ENCODE measurements at regions not wholly inside any gene's neighbourhood (a gene's known extent, or its start where the extent isn't known, plus 50 kb on each side); places are given as distances from the start of the nearest gene placed in this dataset.

DNA sequence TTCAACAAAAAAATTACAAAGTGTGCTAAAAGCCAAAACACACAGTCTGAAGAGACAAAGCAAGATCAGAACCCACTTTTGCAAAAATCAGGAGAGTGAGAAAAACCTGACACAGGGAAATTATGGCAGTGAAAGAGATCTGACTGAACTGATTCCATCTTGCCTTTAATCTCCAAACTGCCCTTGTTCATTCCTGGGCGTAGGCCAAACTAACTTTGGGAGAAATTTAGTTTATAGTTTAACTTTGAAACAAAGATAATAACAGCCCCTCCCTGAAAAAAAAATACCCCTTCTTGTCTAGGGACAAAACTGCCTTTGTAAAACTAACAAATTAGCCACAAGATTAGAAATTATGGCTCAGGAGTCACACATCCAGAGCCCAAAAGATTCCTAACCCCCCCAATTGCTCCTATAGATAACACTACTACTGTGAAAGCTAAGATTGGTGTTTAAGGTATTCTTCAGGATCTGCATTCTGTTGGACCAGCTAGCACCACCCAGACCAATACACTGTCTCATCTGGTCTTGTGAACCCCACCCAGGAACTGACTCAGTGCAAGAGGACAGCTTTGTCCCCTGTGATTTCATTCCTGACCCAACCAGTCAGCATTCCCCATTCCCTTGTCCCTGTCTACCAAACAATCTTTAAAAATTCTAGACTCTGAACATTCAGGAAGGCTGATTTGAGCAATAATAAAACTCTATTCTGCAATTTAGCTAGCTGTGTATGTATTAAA lies 226.1 kb upstream of the SH3BP4 start:
- Histone ChIP-seq H3K9me2 (ENCODE audit: low read depth, low read length) (no peaks in the 10 kb centered on the region), H3K27me3 (ENCODE audit: insufficient read depth, low read length) (no peaks in the 10 kb centered on the region), H3K79me2 (ENCODE audit: insufficient read depth, low read length) (no peaks in the 10 kb centered on the region), H3K27ac (ENCODE audit: low read depth, low read length, poor library complexity, severe bottlenecking) (no peak overlapping the region), H4K20me1 (ENCODE audit: insufficient read depth, low read length) (no peaks in the 10 kb centered on the region), H3K4me2 (ENCODE audit: low read length) (no peak overlapping the region), H3K4me1 (ENCODE audit: insufficient read depth, low read length, severe bottlenecking) (no peaks in the 10 kb centered on the region), H3K9ac (ENCODE audit: low read length) (no peak overlapping the region), H3F3A (ENCODE audit: insufficient read depth, low read length) (no peaks in the 10 kb centered on the region), H3K4me3 (ENCODE audit: low read depth, low read length, poor library complexity, severe bottlenecking) (no peak overlapping the region), H3K36me3 (ENCODE audit: insufficient read depth, low read length) (no peaks in the 10 kb centered on the region), H3K9me3 (ENCODE audit: low read length) (no peaks in the 10 kb centered on the region), H2AFZ (ENCODE audit: low read length) (no peak overlapping the region)
- TF ChIP-seq EZH2 (IDR thresholded peaks at IDR 0.05; ENCODE audit: borderline replicate concordance, low read length) (no peak), CTCF (IDR thresholded peaks at IDR 0.05; ENCODE audit: low read length) (no peak)

- TF ChIP-seq CTCF (IDR thresholded peaks at IDR 0.05; ENCODE audit: low read length) = no peak
- no peak for TF ChIP-seq EZH2 (IDR thresholded peaks at IDR 0.05; ENCODE audit: borderline replicate concordance, low read length)
- no peak overlapping the region for H3K9ac ChIP-seq (ENCODE audit: low read length)
- no peak overlapping the region for H3K27ac ChIP-seq (ENCODE audit: low read depth, low read length, poor library complexity, severe bottlenecking)
- no peak overlapping the region for H3K4me2 ChIP-seq (ENCODE audit: low read length)
- no peaks in the 10 kb centered on the region for H3K4me1 ChIP-seq (ENCODE audit: insufficient read depth, low read length, severe bottlenecking)
- H3K36me3 ChIP-seq (ENCODE audit: insufficient read depth, low read length) = no peaks in the 10 kb centered on the region
- no peaks in the 10 kb centered on the region for H3K27me3 ChIP-seq (ENCODE audit: insufficient read depth, low read length)
- H3K79me2 ChIP-seq (ENCODE audit: insufficient read depth, low read length) = no peaks in the 10 kb centered on the region
- no peak overlapping the region for H2AFZ ChIP-seq (ENCODE audit: low read length)
- H4K20me1 ChIP-seq (ENCODE audit: insufficient read depth, low read length) = no peaks in the 10 kb centered on the region
- H3K9me3 ChIP-seq (ENCODE audit: low read length) = no peaks in the 10 kb centered on the region
- H3K9me2 ChIP-seq (ENCODE audit: low read depth, low read length) = no peaks in the 10 kb centered on the region
- no peaks in the 10 kb centered on the region for H3F3A ChIP-seq (ENCODE audit: insufficient read depth, low read length)
- H3K4me3 ChIP-seq (ENCODE audit: low read depth, low read length, poor library complexity, severe bottlenecking) = no peak overlapping the region
Observed at GRCh38 chr2:234724850-234725249, 227.0 kb upstream of the SH3BP4 start.

GRCh38 chr2:234723400-234723799 lies 226.5 kb upstream of the ARL4C start:
- TF ChIP-seq CTCF (IDR thresholded peaks at IDR 0.05; ENCODE audit: low read length) (no peak), EZH2 (IDR thresholded peaks at IDR 0.05; ENCODE audit: borderline replicate concordance, low read length) (no peak)
- H3K4me1 ChIP-seq (ENCODE audit: insufficient read depth, low read length, severe bottlenecking) = no peaks in the 10 kb centered on the region
- no peaks in the 10 kb centered on the region for H3K79me2 ChIP-seq (ENCODE audit: insufficient read depth, low read length)
- H2AFZ ChIP-seq (ENCODE audit: low read length) = no peak overlapping the region
- no peaks in the 10 kb centered on the region for H3K9me2 ChIP-seq (ENCODE audit: low read depth, low read length)
- H3K36me3 ChIP-seq (ENCODE audit: insufficient read depth, low read length) = no peaks in the 10 kb centered on the region
- no peak overlapping the region for H3K4me2 ChIP-seq (ENCODE audit: low read length)
- H3K27me3 ChIP-seq (ENCODE audit: insufficient read depth, low read length) = no peaks in the 10 kb centered on the region
- H3K9ac ChIP-seq (ENCODE audit: low read length) = no peak overlapping the region
- H3F3A ChIP-seq (ENCODE audit: insufficient read depth, low read length) = no peaks in the 10 kb centered on the region
- no peak overlapping the region for H3K4me3 ChIP-seq (ENCODE audit: low read depth, low read length, poor library complexity, severe bottlenecking)
- H3K9me3 ChIP-seq (ENCODE audit: low read length) = no peaks in the 10 kb centered on the region
- no peak overlapping the region for H3K27ac ChIP-seq (ENCODE audit: low read depth, low read length, poor library complexity, severe bottlenecking)
- H4K20me1 ChIP-seq (ENCODE audit: insufficient read depth, low read length) = no peaks in the 10 kb centered on the region

Data from OCI-LY1 (cell line).